Esophagus mucosa (tissue), 1 donor: ENCODE measurements at regions not wholly inside any gene's neighbourhood (a gene's known extent, or its start where the extent isn't known, plus 50 kb on each side); places are given as distances from the start of the nearest gene placed in this dataset.
"Not testable (repeated sequence)": the region's sequence is repeated elsewhere in the genome, so short reads cannot be mapped to it uniquely, and the experiment has no call there.

Source experiments
- ATAC-seq: fragments of 200-7000 bp; cut with Tn5 transposase; one replicate; pipeline ENCODE4 v1.9.1; 2020
- donor health status: DM: yes; HTN: yes; CAD: no.

- ATAC-seq, result no peak
Measured at GRCh38 chr12:124190312-124191023, 104.4 kb upstream of the RFLNA start.

- ATAC-seq, result no peak
Measured at GRCh38 chr12:124191024-124191359, 103.9 kb upstream of the RFLNA start.

- ATAC-seq, result no peak
Measured at GRCh38 chr12:124191966-124192365, 102.9 kb upstream of the RFLNA start.

- no peak for ATAC-seq
Measured at GRCh38 chr12:124194264-124194892, 100.5 kb upstream of the RFLNA start.

- no peak for ATAC-seq
Measured at GRCh38 chr12:124194893-124195566, 99.9 kb upstream of the RFLNA start.

- ATAC-seq, result no peak
Measured at GRCh38 chr12:124195567-124195942, 99.3 kb upstream of the RFLNA start.

GRCh38 chr12:124196236-124196635 lies 98.7 kb upstream of the RFLNA start:
- ATAC-seq, result no peak

GRCh38 chr12:124201248-124201647 lies 93.6 kb upstream of the RFLNA start:
- ATAC-seq, result no peak

- ATAC-seq, result no peak
Measured at GRCh38 chr12:124203176-124203575, 91.7 kb upstream of the RFLNA start.

- no peak for ATAC-seq
Measured at GRCh38 chr12:124205405-124205804, 89.5 kb upstream of the RFLNA start.

GRCh38 chr12:124207049-124207448 lies 87.8 kb upstream of the RFLNA start:
- ATAC-seq, result no peak

GRCh38 chr12:124207617-124208016 lies 87.3 kb upstream of the RFLNA start:
- no peak for ATAC-seq

- no peak for ATAC-seq
Measured at GRCh38 chr12:124208489-124208888, 86.4 kb upstream of the RFLNA start.

- no peak for ATAC-seq
Measured at GRCh38 chr12:124210991-124211577, 83.8 kb upstream of the RFLNA start.

GRCh38 chr12:124211753-124212152 lies 83.1 kb upstream of the RFLNA start:
- ATAC-seq, result no peak

- ATAC-seq, result no peak
Measured at GRCh38 chr12:124213666-124214347, 81.1 kb upstream of the RFLNA start.

- ATAC-seq, result no peak
Measured at GRCh38 chr12:124214574-124214973, 80.3 kb upstream of the RFLNA start.

GRCh38 chr12:124216966-124217365 lies 77.9 kb upstream of the RFLNA start:
- no peak for ATAC-seq

GRCh38 chr12:124217508-124218242 lies 77.2 kb upstream of the RFLNA start:
- no peak for ATAC-seq

GRCh38 chr12:124218243-124218560 lies 76.7 kb upstream of the RFLNA start:
- ATAC-seq, result no peak

GRCh38 chr12:124218650-124219049 lies 76.2 kb upstream of the RFLNA start:
- ATAC-seq, result not testable (repeated sequence)
